CD4-positive, alpha-beta T cell (primary cell): ENCODE measurements at regions not wholly inside any gene's neighbourhood (a gene's known extent, or its start where the extent isn't known, plus 50 kb on each side); places are given as distances from the start of the nearest gene placed in this dataset.

ENCODE experiments used
- ATAC-seq: fragments of 200-7000 bp; cut with Tn5 transposase; one replicate; pipeline ENCODE4 v1.10.0; 2022; ENCODE audit warnings: mild to moderate bottlenecking; ENCODE audit not compliant: poor library complexity
- CTCF ChIA-PET: fragments of 350-600 bp; sonication (Branson Sonifier 250); formaldehyde crosslinking; loops from one replicate; lab custom pipeline; 2021; ENCODE audit warnings: antibody characterized with exemption, inconsistent platforms; lab: Charles Lee
- POLR2A ChIA-PET: fragments of 350-600 bp; sonication (Branson Sonifier 250); formaldehyde crosslinking; loops from one replicate; lab custom pipeline; 2021; ENCODE audit warnings: antibody characterized with exemption, inconsistent platforms; lab: Charles Lee
- DNase-seq, 14 experiments: peaks; one replicate each; pipeline ENCODE4 v3.0.0-alpha.2; 2013 to 2020; ENCODE audit warnings: mixed read lengths in 2 of 14
- H3K27ac ChIP-seq, 2 donors: one replicate each; pipeline versions ENCODE4 v1.5.1 to v1.7.0; 2013; ENCODE audit warnings: low read length in 2 of 2, low read depth in 1 of 2, mild to moderate bottlenecking in 1 of 2
- H3K27me3 ChIP-seq, 2 experiments: 1 replicate in 1 of 2; 2 replicates in 1 of 2; pipeline versions ENCODE4 v1.6.1 to v1.7.0; 2013; ENCODE audit warnings: low read length in 2 of 2, control low read depth in 1 of 2, mild to moderate bottlenecking in 1 of 2, moderate library complexity in 1 of 2; ENCODE audit not compliant: insufficient read depth in 2 of 2, control insufficient read depth in 1 of 2
- H3K36me3 ChIP-seq: one replicate; pipeline ENCODE4 v1.6.1; 2013; ENCODE audit warnings: low read length, control low read depth; ENCODE audit not compliant: insufficient read depth
- H3K4me1 ChIP-seq: one replicate; pipeline ENCODE4 v1.6.1; 2013; ENCODE audit warnings: low read length, control low read depth; ENCODE audit not compliant: insufficient read depth
- H3K4me3 ChIP-seq: one replicate; pipeline ENCODE4 v1.5.1; 2013; ENCODE audit warnings: mild to moderate bottlenecking, low read length, moderate library complexity
- H3K9me3 ChIP-seq, 2 experiments: 1 replicate in 1 of 2; 2 replicates in 1 of 2; pipeline versions ENCODE4 v1.6.1 to v1.7.0; 2013; ENCODE audit warnings: low read length in 2 of 2, mild to moderate bottlenecking in 2 of 2, control low read depth in 1 of 2, moderate library complexity in 1 of 2; ENCODE audit not compliant: control insufficient read depth in 1 of 2, insufficient read depth in 1 of 2
- H3K27ac Mint-ChIP-seq: one replicate; pipeline ENCODE4 v1.8.0; 2020; ENCODE audit warnings: mixed read lengths
- H3K27me3 Mint-ChIP-seq: one replicate; pipeline ENCODE4 v1.8.0; 2021; ENCODE audit warnings: mixed read lengths
- H3K36me3 Mint-ChIP-seq: one replicate; pipeline ENCODE4 v1.8.0; 2021; ENCODE audit warnings: low read depth, mixed read lengths
- H3K4me1 Mint-ChIP-seq: one replicate; pipeline ENCODE4 v1.8.0; 2021; ENCODE audit warnings: low read depth, mixed read lengths
- H3K4me3 Mint-ChIP-seq: one replicate; pipeline ENCODE4 v1.8.0; 2020; ENCODE audit warnings: mild to moderate bottlenecking, mixed read lengths
- H3K9me3 Mint-ChIP-seq: one replicate; pipeline ENCODE4 v1.8.0; 2020; ENCODE audit warnings: mixed read lengths
- intact Hi-C, 2 experiments: fragments of 100-400 bp; cut with DNase I in 1 of 2; cut with micrococcal nuclease in 1 of 2; formaldehyde crosslinking; loops; one replicate each; pipeline versions ENCODE4 v1.15.1 to v1.9.0; 2023 to 2025; cut with DNase I, micrococcal nuclease
- TF ChIP-seq, protein P1 (sequence below): fragments of 200-600 bp; IDR thresholded peaks from one replicate; pipeline ENCODE4 v1.8.0; 2022; ENCODE audit warnings: antibody characterized with exemption, mild to moderate bottlenecking

DNA sequence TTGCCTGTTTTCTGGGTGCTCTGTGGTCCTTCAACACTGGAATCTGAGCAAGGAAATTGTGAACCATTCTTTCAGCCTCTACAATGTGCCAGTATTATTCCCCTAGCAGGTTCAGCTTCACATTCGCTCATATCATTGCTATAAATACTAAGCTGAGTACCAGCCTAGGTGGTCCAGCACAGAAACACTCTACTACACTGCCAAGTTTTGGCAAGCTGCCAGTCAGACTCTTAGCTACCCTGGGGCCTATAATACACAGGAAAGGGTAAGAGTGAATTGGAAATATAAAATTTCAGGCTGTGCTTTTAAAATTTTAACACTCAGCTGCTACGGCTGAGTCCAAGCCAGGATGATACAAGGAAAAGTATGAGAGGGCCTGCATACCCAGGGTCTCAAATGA lies 49.9 kb upstream of the PPP1R3A start:
- no peaks in the 10 kb centered on the region for H3K27me3 Mint-ChIP-seq
- H3K9me3 ChIP-seq, result no peaks in the 10 kb centered on the region
- no peak overlapping the region for H3K27ac Mint-ChIP-seq
- ChIA-PET CTCF (no interaction called here), POLR2A (no interaction called here)
- no peaks in the 10 kb centered on the region for H3K36me3 Mint-ChIP-seq
- H3K27ac ChIP-seq, result no peak overlapping the region
- no peaks in the 10 kb centered on the region for H3K4me1 Mint-ChIP-seq
- H3K4me3 ChIP-seq, result no peak overlapping the region
- ATAC-seq (no peak), DNase-seq (no peak)
- no peaks in the 10 kb centered on the region for H3K4me1 ChIP-seq
- no peaks in the 10 kb centered on the region for H3K27me3 ChIP-seq
- no peaks in the 10 kb centered on the region for H3K9me3 Mint-ChIP-seq
- intact Hi-C loops, result no loop called here
- H3K4me3 Mint-ChIP-seq, result no peak overlapping the region
- H3K36me3 ChIP-seq, result no peaks in the 10 kb centered on the region
- TF ChIP-seq, protein P1, sequence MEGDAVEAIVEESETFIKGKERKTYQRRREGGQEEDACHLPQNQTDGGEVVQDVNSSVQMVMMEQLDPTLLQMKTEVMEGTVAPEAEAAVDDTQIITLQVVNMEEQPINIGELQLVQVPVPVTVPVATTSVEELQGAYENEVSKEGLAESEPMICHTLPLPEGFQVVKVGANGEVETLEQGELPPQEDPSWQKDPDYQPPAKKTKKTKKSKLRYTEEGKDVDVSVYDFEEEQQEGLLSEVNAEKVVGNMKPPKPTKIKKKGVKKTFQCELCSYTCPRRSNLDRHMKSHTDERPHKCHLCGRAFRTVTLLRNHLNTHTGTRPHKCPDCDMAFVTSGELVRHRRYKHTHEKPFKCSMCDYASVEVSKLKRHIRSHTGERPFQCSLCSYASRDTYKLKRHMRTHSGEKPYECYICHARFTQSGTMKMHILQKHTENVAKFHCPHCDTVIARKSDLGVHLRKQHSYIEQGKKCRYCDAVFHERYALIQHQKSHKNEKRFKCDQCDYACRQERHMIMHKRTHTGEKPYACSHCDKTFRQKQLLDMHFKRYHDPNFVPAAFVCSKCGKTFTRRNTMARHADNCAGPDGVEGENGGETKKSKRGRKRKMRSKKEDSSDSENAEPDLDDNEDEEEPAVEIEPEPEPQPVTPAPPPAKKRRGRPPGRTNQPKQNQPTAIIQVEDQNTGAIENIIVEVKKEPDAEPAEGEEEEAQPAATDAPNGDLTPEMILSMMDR, result no peak
